SU-DHL-6 (cell line): ENCODE measurements at regions not wholly inside any gene's neighbourhood (a gene's known extent, or its start where the extent isn't known, plus 50 kb on each side); places are given as distances from the start of the nearest gene placed in this dataset.

Source experiments
- CTCF ChIP-seq: fragments of 200-600 bp; sonication (generic); IDR thresholded peaks from one replicate; pipeline ENCODE4 v1.5.1; 2017; ENCODE audit warnings: antibody characterized with exemption, mild to moderate bottlenecking, low read length, moderate library complexity; ENCODE audit not compliant: insufficient read depth, poor library complexity, severe bottlenecking
- EZH2phosphoT487 ChIP-seq: fragments of 200-600 bp; sonication (generic), shearing (Covaris generic); conservative IDR thresholded peaks from 2 replicates; pipeline ENCODE4 v1.6.1; 2018; ENCODE audit warnings: mild to moderate bottlenecking, antibody characterized with exemption, low read length, moderate library complexity, mixed read lengths

- TF ChIP-seq CTCF (no peak), EZH2phosphoT487 (no peak)
Measured at GRCh38 chr2:8388781-8389180, 293.1 kb upstream of the ID2 start.
